Endothelial cell of umbilical vein (primary cell): ENCODE measurements at regions not wholly inside any gene's neighbourhood (a gene's known extent, or its start where the extent isn't known, plus 50 kb on each side); places are given as distances from the start of the nearest gene placed in this dataset.

Experiments
- BruUV-seq: library from RNA; stranded (reverse); fragments of 400-500 nt; replicated peaks from 2 replicates; lab custom pipeline; 2021; lab: Mats Ljungman, UMichigan
- CTCF ChIA-PET: fragments of 300-600, 350-600 bp; sonication (Branson Sonifier 250); formaldehyde crosslinking; loops from one replicate; lab custom pipeline; 2021; ENCODE audit warnings: antibody characterized with exemption, inconsistent platforms; lab: Charles Lee
- POLR2A ChIA-PET: fragments of 300-600, 350-600 bp; sonication (Branson Sonifier 250); formaldehyde crosslinking; loops from one replicate; lab custom pipeline; 2021; ENCODE audit warnings: antibody characterized with exemption, inconsistent platforms; lab: Charles Lee
- DNase-seq: peaks from one replicate; pipeline ENCODE4 v3.0.0-alpha.2; 2011; ENCODE audit warnings: low read depth, low spot score
- FAIRE-seq: peaks from 2 replicates; lab custom pipeline; 2011; peaks lifted over from hg19 to GRCh38; lab: Jason Lieb, UNC
- H2AFZ ChIP-seq: 2 replicates; pipeline ENCODE4 v1.6.0; 2012; ENCODE audit warnings: low read depth, low read length, control low read depth, inconsistent platforms
- H3K27ac ChIP-seq: 2 replicates; pipeline ENCODE4 v1.5.1; 2011; ENCODE audit warnings: low read depth, mild to moderate bottlenecking, control low read depth, low read length, moderate library complexity; ENCODE audit not compliant: insufficient read depth
- H3K27me3 ChIP-seq, 2 experiments: 2 replicates each; pipeline versions ENCODE4 v1.6.0 to v1.6.1; 2011; ENCODE audit warnings: low read length in 2 of 2, mixed read lengths in 1 of 2; ENCODE audit not compliant: control insufficient read depth in 2 of 2, insufficient read depth in 2 of 2
- H3K36me3 ChIP-seq, 2 experiments: 2 replicates in 1 of 2; 3 replicates in 1 of 2; pipeline ENCODE4 v1.5.1; 2011; ENCODE audit warnings: low read length in 2 of 2, mild to moderate bottlenecking in 1 of 2, moderate library complexity in 1 of 2; ENCODE audit not compliant: control insufficient read depth in 2 of 2, insufficient read depth in 2 of 2; ENCODE audit errors: extremely low read depth in 1 of 2
- H3K4me1 ChIP-seq: 3 replicates; pipeline ENCODE4 v1.5.1; 2011; ENCODE audit warnings: mild to moderate bottlenecking, low read length; ENCODE audit not compliant: control insufficient read depth, insufficient read depth; ENCODE audit errors: extremely low read depth
- H3K4me2 ChIP-seq: 2 replicates; pipeline ENCODE4 v1.6.1; 2011; ENCODE audit warnings: low read length, control low read depth, mixed read lengths; ENCODE audit not compliant: insufficient read depth
- H3K4me3 ChIP-seq, 3 experiments: fragments of 200-600 bp in 1 of 3; sonication (generic), shearing (Covaris generic) in 1 of 3; replicated peaks in 1 of 3; 2 replicates each; pipeline ENCODE4 v1.5.1; 2011 to 2016; ENCODE audit warnings: control low read depth in 3 of 3, low read length in 3 of 3, mild to moderate bottlenecking in 2 of 3, inconsistent platforms in 1 of 3, low read depth in 1 of 3, moderate library complexity in 1 of 3; ENCODE audit not compliant: insufficient read depth in 1 of 3
- H3K79me2 ChIP-seq: 2 replicates; pipeline ENCODE4 v1.6.0; 2012; ENCODE audit warnings: low read length, inconsistent platforms; ENCODE audit not compliant: control insufficient read depth, insufficient read depth
- H3K9ac ChIP-seq: replicated peaks from 2 replicates; pipeline ENCODE3; 2011; ENCODE audit warnings: low read length, control low read depth; ENCODE audit not compliant: insufficient read depth; ENCODE audit errors: extremely low read depth
- H3K9me1 ChIP-seq: replicated peaks from 3 replicates; pipeline ENCODE4 v1.6.0; 2011; ENCODE audit warnings: mild to moderate bottlenecking, low read length; ENCODE audit not compliant: control insufficient read depth, insufficient read depth; ENCODE audit errors: extremely low read depth
- H3K9me3 ChIP-seq: replicated peaks from 2 replicates; pipeline ENCODE4 v1.5.1; 2012; ENCODE audit warnings: low read length, inconsistent platforms; ENCODE audit not compliant: control insufficient read depth, insufficient read depth
- H4K20me1 ChIP-seq: replicated peaks from 2 replicates; pipeline ENCODE3; 2011; ENCODE audit warnings: mild to moderate bottlenecking, low read length; ENCODE audit not compliant: control insufficient read depth, insufficient read depth; ENCODE audit errors: extremely low read depth
- CTCF ChIP-seq, 2 donors: IDR thresholded peaks; 1 replicate in 1 of 2; 2 replicates in 1 of 2; pipeline ENCODE4 v1.5.1; 2011; ENCODE audit warnings: low read length in 2 of 2, mild to moderate bottlenecking in 2 of 2, moderate library complexity in 2 of 2, control low read depth in 1 of 2, inconsistent platforms in 1 of 2, low read depth in 1 of 2; ENCODE audit not compliant: insufficient read depth in 1 of 2; ENCODE audit errors: extremely low read depth in 1 of 2
- EZH2 ChIP-seq: IDR thresholded peaks from 2 replicates; pipeline ENCODE4 v1.6.1; 2012; ENCODE audit warnings: borderline replicate concordance, low read depth, mild to moderate bottlenecking, moderate library complexity, low read length, inconsistent platforms; ENCODE audit not compliant: severe bottlenecking
- FOS ChIP-seq: IDR thresholded peaks from 2 replicates; pipeline ENCODE4 v1.6.1; 2011; ENCODE audit warnings: mild to moderate bottlenecking, low read length, moderate library complexity, borderline replicate concordance; ENCODE audit not compliant: insufficient read depth
- GATA2 ChIP-seq: IDR thresholded peaks from 2 replicates; pipeline ENCODE4 v1.7.0; 2011; ENCODE audit warnings: low read depth, mild to moderate bottlenecking, moderate library complexity, mixed read lengths, low read length; ENCODE audit not compliant: insufficient read length, insufficient read depth
- JUN ChIP-seq: IDR thresholded peaks from 2 replicates; pipeline ENCODE4 v1.6.1; 2011; ENCODE audit warnings: borderline replicate concordance, low read depth; ENCODE audit not compliant: insufficient read length, insufficient read depth
- MYC ChIP-seq: IDR thresholded peaks from one replicate; pipeline ENCODE4 v1.6.1; 2011; ENCODE audit warnings: mild to moderate bottlenecking, low read depth, low read length
- POLR2A ChIP-seq: IDR thresholded peaks from 2 replicates; pipeline ENCODE4 v1.6.1; 2012; ENCODE audit warnings: low read depth, mild to moderate bottlenecking, control low read depth, low read length
- POLR2AphosphoS5 ChIP-seq: IDR thresholded peaks from 2 replicates; pipeline ENCODE4 v1.6.1; 2012; ENCODE audit warnings: low read depth, mild to moderate bottlenecking, control low read depth, low read length, moderate library complexity; ENCODE audit not compliant: insufficient read depth
- dilution Hi-C: fragments of 300-500 bp; cut with MboI; formaldehyde crosslinking; loops from one replicate; pipeline ENCODE4 v1.15.0; 2019; ENCODE audit warnings: low sequenced_read_pairs; ENCODE audit not compliant: extremely low pct_ligation_motif_present
- intact Hi-C: fragments of 100-400 bp; cut with micrococcal nuclease; formaldehyde crosslinking; loops from one replicate; pipeline ENCODE4 v1.10.0; 2022
- TF ChIP-seq, protein P1 (sequence below): IDR thresholded peaks from 2 replicates; pipeline ENCODE4 v1.6.1; 2011; ENCODE audit not compliant: insufficient read depth, insufficient read length

- H3K4me3 ChIP-seq = no peak overlapping the region
- POLR2A ChIA-PET = no interaction called here
- no peaks in the 10 kb centered on the region for H3K9me3 ChIP-seq
- no peaks in the 10 kb centered on the region for H3K36me3 ChIP-seq
- no peak overlapping the region for H3K4me2 ChIP-seq
- TF ChIP-seq CTCF (IDR thresholded peaks at IDR 0.05; ENCODE audit: extremely low read depth in 1 of 2, insufficient read depth in 1 of 2, low read depth in 1 of 2, low read length in 2 of 2) (no peak), GATA2 (no peak), MYC (no peak), POLR2A (no peak), POLR2AphosphoS5 (no peak), FOS (no peak), EZH2 (no peak), JUN (no peak)
- TF ChIP-seq, protein P1, sequence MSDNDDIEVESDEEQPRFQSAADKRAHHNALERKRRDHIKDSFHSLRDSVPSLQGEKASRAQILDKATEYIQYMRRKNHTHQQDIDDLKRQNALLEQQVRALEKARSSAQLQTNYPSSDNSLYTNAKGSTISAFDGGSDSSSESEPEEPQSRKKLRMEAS = no peak
- H3K4me1 ChIP-seq = no peaks in the 10 kb centered on the region
- DNase-seq (no peak), FAIRE-seq (no peak)
- H4K20me1 ChIP-seq = no peaks in the 10 kb centered on the region
- no peak overlapping the region for H2AFZ ChIP-seq
- no peaks in the 10 kb centered on the region for H3K27me3 ChIP-seq
- H3K9ac ChIP-seq = no peak overlapping the region
- intact Hi-C loops = no loop called here
- H3K27ac ChIP-seq = no peak overlapping the region
- H3K79me2 ChIP-seq = no peaks in the 10 kb centered on the region
- CTCF ChIA-PET = no interaction called here
- no peaks in the 10 kb centered on the region for H3K9me1 ChIP-seq
- no TSS peak for BruUV-seq
- dilution Hi-C loops = no loop called here
Observed at GRCh38 chr2:123154195-123154594, 870.9 kb upstream of the CNTNAP5 start.
